GM19372 (cell line): ENCODE measurements at regions not wholly inside any gene's neighbourhood (a gene's known extent, or its start where the extent isn't known, plus 50 kb on each side); places are given as distances from the start of the nearest gene placed in this dataset.

Experiments used
- ATAC-seq: cut with Tn5 transposase; IDR thresholded peaks from one replicate; pipeline ENCODE4 v1.9.1; 2021; ENCODE audit warnings: mild to moderate bottlenecking, low read depth, moderate library complexity; ENCODE audit not compliant: unreplicated experiment

DNA sequence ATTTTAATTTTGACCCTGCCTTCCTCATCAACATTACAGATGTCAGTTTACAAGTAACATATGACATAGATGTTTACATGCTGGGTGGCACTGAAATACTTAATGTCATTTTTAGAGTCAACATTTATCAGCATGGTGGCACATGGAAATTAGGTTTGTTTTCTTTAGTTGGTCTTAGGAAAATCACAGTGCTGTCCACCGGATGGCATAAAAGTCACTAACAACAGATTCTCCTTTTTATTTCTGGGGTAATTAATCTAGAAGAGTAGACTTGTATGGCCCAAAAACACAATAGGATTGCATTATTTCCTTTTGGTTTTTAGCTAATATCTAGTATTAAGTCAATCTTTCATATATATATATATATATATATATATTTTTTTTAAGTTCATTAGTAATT lies 88.6 kb upstream of the HHIP start:
- no peak for ATAC-seq

DNA sequence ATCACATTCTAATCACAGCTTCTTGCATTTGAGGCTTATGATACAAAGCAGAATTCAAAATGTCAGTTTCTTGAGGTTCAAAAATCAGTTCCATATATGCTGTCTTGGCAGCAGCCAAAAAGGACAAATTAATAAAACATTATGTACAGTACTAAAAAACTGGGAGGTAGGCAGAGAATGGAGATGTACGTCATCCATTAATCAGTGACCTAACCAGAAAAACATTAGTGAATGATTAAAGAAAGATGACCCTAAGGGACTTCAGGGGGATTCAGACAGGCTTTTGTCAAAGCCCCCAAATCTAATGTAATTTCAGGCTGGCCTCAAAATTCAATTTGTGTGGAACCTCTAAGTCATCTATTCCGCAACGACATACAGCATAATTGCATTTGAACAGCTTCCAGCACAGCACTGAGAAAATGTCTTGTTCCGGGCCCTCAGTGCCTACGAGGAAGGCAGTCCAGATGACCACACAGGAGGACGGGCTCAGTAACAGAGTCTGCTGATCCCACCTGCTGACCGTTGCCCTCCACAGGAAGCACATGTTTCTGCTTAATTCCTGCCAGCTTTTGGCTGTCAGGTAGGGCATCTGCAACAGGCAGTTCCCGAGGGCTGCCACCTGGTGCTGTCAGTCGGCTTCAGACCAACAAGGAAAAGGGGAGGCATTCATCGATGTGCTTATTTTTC lies 83.8 kb upstream of the HHIP start:
- no peak for ATAC-seq

- no peak for ATAC-seq
Observed at GRCh38 chr4:144564358-144564757, 81.6 kb upstream of the HHIP start.

DNA sequence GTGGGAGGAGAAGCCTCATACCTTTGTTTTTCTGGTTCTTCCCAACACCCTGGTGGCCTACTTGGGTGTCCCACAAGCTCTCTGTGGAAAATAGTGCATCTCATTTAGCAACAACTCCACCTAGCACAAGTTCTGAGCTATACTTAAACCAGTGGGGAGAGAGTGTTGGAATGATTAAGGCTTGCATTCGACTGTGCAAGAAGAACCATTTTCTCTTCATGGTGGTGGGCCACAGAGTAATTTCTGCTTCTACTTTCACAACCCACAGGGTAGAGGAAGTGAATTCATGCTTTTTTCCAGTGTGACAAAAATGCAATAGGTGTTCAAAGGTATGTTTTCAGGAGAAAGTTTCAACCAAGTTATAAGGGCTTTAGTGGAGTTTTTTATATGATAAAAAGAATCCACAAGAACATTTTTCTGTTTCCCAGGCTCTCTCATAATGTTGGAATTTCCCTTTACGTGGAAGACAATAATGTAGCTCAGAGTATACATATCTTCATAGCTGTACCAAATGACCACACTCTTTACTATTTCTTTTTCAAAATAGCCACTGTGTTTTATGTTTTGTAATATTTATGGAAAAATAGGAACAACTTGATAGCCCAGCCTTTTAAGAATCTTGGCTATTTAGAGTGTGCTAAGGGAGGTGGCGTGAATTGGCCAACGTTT lies 80.3 kb upstream of the HHIP start:
- ATAC-seq, result no peak

DNA sequence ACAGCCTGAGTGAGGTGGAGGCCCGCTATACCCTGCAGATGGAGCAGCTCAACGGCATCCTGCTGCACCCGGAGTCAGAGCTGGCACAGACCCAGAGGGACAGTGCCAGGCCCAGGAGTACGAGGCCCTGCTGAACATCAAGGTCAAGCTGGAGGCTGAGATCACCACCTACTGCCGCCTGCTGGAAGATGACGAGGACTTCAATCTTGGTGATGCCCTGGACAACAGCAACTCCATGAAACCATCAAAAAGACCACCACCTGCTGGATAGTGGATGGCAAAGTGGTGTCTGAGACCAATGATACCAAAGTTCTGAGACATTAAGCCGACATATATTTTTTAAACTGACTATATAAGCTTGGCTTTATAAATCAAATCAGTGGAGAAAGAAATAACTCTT lies 73.3 kb upstream of the HHIP start:
- no peak for ATAC-seq

- no peak for ATAC-seq
Observed at GRCh38 chr4:144574000-144574399, 72.0 kb upstream of the HHIP start.

GRCh38 chr4:144574509-144574908 lies 71.4 kb upstream of the HHIP start:
- ATAC-seq, result no peak

GRCh38 chr4:144575181-144575580 lies 70.8 kb upstream of the HHIP start:
- no peak for ATAC-seq

DNA sequence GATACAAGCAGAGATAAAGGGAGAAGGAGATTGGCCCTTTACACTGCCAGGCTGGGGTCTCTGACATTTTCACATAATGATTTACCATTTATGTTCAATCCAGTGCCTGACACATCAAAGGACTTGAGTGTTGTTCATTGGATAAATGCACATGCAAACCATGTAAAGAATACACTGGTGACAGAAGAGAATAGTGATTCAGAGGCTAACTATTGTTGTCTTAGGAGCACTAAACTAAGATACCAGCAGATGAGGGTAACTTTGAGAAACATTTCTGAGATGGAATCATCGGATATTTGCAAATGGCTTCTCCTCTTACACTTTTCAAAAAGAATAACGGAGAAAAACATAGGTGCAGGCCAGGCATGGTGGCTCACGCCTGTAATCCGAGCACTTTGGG lies 67.3 kb upstream of the HHIP start:
- no peak for ATAC-seq

GRCh38 chr4:144579411-144580030 lies 66.4 kb upstream of the HHIP start:
- ATAC-seq, result no peak

DNA sequence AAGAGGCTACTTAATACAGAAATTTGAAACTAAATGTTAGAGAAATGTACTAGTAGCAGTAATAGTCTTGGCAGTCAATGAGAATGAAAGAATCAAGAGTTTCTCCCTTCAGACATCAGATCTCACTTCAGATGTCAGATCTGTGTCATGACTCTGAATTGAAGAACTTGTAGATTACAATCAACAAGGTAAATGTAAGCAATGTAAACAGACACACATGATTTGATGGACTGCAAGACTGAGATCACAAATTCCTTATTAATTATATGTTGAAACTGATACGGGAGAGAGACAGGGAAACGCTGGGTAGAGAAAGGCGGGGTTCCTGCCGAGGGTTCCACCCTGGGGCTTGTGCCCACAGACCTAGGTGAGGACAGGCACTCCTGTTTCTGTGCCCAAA lies 65.5 kb upstream of the HHIP start:
- ATAC-seq, result no peak

DNA sequence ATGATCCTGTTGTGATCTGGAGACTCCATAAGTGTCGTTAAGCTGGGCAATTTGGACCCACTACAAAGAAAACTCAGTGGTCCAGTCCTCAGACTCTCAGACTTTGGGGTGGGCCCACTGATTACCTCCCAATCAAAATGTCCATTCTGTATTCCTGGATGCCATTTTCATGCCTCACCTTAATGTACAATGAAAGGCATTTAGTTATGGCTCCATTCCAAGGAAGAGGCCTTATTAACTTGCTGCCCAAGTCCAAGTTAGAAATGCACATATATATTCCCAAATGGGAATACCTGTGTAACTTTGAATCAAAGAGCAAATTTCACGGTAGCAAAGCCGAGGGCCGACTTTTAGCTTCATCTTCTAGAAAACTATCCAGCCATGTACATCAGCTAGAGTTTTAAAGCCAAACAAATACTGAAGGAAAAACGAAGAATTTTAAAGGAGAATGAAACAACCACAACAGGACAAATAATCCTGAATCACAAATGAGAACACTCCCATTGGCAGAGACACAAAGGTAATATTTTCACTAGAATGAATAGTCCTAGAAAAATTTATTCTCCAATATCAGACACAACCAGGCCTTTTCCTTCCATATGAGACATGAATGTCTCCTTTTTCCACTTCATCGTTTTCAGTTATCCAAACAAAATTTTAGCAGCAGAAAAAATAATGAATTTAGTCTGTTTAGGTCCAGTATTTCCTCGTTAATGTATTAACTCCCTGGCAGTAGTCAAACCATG lies 63.7 kb upstream of the HHIP start:
- ATAC-seq, result no peak

- no peak for ATAC-seq
Observed at GRCh38 chr4:144582975-144583374, 63.0 kb upstream of the HHIP start.

DNA sequence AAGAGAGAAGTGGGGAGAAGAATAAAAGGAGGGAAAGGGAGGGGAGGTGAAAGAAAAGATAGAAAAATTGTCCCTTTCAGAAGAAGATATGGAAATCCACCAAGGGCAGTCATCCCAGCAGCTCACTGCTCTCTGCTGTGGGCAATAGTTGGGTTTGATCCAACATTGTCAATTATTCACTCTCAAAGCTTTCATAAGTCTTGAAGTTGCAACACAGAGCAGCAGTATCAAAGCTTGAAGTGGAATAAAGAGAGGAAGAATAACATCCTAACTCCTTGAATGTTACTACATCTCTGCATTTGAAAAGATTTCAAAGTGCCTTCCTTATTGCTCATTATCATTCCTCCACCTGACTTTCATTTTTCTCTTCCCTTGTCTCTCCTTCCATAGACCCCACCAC lies 62.3 kb upstream of the HHIP start:
- ATAC-seq, result no peak

DNA sequence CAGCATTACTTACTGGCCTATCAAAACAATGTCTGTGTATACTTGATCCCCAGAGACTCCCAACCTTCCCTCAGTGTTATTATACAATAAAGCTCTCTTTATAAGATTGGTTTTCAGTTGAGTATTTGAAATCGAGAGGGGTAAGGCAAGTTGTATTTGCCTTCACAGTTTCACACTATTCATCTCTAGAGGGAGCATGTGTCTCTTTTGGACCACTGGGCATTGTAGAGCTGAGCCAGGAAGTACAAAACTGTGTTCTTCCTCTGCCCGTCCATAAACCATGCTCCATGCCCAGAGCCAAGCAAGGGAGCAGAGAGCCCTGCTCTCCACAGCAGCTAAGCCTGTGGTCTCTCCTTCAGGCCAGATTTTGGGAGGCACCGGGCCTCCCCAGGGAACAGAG lies 61.5 kb upstream of the HHIP start:
- ATAC-seq, result no peak

DNA sequence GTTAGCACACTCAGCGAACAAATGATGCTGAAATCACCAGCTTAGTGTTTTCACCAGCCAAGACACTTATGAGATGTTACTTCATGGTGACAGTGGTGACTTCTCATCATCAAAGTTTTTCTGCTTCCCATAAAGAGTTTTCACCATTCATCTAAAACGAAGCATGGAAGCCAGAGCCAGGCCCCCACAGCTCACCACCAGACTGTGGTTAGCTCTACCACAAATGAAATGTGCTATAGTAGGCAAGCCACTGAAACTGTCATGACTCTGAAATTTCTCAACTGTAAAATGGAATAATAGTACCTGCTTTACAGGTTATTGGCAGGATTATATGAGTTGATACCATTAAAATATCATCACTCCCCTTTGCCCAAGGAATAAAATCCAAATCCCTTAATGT lies 56.4 kb upstream of the HHIP start:
- no peak for ATAC-seq

GRCh38 chr4:144590020-144590419 lies 55.9 kb upstream of the HHIP start:
- ATAC-seq, result no peak

DNA sequence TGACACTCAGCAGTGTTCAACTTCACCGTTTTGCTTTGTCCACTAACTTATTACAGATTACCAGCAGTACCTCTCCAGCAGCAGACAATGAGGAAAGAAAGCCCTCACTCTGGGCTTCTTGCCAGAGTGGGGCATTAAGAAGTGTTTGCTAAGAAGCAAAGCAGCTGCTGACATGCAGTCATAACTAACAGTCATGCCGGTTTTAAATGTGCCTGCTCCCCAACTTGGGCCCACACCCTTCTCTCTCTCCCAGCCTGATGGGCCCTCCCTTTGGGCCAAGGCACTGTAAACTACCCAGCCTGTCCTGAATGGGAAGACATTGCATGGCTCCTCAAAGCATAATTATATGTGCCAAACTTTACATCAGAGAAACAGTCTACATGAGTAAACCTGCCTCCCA lies 54.6 kb upstream of the HHIP start:
- ATAC-seq, result no peak

- no peak for ATAC-seq
Observed at GRCh38 chr4:144592264-144592663, 53.7 kb upstream of the HHIP start.

- ATAC-seq, result no peak
Observed at GRCh38 chr4:144594471-144594986, 51.4 kb upstream of the HHIP start.

GRCh38 chr4:144595681-144596080 lies 50.3 kb upstream of the HHIP start:
- no peak for ATAC-seq
